ENCODE measurements at regions not wholly inside any gene's neighbourhood (a gene's known extent, or its start where the extent isn't known, plus 50 kb on each side); places are given as distances from the start of the nearest gene placed in this dataset.
"Not testable (repeated sequence)": the region's sequence is repeated elsewhere in the genome, so short reads cannot be mapped to it uniquely, and the experiment has no call there.

DNA sequence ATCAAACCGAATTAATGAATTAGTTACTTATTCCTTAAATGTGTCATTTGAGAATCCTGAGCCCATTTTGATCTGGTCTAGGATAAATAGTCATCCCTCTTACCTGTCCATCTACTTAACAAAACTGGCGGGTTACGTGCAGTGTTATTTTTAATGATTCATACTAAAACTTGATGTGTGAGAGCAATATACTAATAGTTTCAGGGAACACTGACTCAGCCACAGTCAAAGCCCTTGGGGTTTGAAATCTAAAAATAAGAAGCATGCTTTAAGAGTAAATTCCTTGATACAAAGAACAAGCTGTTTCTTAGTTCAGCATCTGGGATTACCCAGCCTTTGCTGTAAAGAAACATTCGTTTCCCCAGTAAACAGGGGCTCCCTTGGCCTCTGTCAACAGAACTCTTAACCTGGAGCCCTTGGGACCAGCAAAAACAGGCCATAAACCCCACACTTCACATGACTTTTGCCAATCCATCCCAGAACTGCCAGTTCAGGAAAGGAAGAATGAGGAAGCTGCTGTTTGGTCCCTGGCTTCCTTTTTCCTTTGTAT, 370.6 kb upstream of the IGFBP3 start:
- DNase-seq (ENCODE audit: low read depth), result no peak

DNA sequence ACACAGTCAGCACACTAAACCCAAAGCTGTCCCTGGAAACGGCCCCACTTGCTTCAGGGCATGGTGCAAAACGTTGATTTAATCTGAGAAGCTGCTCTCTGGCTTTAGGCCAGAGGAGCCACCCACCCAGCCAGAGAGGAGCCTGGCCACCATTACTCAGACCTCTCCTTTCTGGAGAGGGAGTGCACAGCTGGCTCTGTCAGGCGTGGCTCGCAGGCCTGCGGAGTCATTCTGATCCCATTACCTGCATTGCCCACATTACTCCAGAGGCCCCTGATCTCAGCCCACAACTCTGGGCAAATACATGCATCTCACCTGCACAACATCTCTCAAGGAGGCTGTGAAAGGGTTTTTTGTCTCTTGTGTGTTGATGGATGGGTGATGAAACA, 370.0 kb upstream of the IGFBP3 start:
- DNase-seq (ENCODE audit: low read depth), result no peak

DNA sequence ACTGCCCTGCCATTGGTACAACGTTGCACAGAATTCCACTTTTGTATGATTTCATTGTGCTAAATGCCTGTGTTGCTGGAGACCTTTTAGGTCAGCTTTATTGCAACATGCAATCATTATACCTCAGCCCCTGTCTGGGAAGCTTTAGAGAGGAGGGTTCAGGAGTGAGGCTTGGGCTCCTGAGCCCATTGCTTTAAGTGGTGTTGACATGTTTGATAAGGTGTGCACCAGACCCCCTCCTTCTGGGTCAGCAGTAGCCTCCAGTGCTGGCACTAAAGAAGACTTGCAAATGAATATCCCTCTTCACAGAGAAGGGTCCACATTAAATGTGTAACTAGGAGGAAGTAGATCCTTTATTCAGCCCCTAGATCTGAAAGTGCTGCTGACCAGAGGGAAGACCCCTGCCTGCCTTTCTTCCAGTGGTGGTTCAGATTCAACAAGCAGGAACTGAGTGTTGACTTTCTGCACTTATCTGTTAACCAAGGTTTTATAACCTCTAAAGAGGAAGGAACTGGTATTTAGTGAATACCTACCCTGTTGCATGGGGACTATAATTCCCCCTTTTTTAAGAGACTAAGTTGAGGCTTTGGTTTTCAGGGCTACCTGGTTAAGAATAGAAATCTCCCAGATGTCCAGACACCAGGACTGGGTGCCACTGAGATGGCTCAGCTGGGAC, 369.4 kb upstream of the IGFBP3 start:
- DNase-seq (ENCODE audit: low read depth), result no peak

DNA sequence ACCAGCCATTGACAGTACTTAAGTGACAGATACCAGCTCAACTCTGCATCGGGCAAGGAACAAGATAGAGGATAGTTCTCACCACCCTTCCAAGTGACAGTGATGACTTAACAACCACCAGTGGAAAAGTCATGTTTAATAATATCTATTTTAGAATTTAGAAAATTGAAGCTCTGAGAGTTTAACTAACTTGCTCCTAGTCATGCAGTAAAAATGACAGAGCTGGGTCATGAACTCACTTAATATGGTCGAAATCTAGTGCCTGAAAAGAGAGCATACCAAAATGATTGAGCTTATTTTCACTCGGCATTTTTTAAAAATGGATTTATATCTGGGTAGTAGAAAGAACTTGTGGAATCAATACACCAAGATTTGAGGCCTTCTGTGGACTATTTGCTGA, 367.8 kb upstream of the IGFBP3 start:
- DNase-seq (ENCODE audit: low read depth), result no peak

DNA sequence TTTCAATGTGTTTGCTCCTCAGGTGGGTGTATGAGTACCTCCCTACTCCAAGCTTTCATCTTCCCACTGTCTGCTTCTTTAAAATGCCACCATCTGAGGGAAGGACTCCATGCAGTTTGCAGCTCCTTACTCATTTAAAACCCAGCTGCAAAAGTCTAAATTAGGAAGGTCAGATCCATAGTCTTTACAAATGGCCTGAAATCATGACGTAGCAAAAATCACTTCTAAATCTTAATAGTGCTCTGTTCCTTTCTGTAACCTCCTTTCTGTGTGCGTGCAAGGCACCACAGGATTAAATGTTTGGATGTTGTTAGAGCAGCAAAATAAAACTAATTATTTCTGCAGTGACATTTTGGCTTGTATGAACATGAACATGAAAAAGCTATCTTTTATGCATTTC, 366.9 kb upstream of the IGFBP3 start:
- DNase-seq (ENCODE audit: low read depth), result no peak

DNA sequence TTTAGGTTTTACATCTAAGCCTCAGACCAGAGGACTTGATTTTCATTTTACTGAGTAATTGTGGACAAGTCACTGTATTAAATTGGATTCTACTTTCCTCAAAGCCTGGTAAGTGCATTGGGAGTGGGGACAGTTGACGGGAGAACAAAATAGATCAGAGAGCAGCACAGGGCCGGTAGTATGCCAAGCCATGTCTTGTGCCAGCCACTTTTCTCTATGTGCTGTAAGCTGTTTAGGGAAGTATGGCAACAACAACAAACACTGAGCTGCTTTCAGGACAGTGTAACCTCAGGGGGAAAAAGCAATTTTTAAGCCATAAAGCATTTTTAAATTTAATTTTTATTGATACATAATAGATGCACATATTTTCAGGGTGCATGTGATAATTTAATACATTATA, 365.9 kb upstream of the IGFBP3 start:
- DNase-seq (ENCODE audit: low read depth), result no peak

DNA sequence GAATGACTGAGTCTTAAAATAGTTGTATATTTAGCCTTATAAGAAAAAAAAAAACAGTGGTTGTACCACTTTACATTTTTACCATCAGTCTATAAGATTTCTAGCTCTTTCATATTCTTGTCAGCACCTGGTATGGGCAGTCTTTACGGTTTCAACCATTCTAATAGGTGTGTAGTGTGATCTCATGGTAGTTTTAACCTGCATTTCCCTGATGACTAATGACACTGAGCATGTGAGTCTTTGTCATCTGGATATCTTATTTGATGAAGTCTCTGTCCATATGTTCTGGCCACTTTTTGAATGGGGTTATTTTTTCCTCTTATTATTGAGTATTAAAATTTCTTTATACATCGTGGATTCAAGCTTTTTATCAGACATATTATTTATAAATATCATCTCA, 365.3 kb upstream of the IGFBP3 start:
- no peak for DNase-seq (ENCODE audit: low read depth)

DNA sequence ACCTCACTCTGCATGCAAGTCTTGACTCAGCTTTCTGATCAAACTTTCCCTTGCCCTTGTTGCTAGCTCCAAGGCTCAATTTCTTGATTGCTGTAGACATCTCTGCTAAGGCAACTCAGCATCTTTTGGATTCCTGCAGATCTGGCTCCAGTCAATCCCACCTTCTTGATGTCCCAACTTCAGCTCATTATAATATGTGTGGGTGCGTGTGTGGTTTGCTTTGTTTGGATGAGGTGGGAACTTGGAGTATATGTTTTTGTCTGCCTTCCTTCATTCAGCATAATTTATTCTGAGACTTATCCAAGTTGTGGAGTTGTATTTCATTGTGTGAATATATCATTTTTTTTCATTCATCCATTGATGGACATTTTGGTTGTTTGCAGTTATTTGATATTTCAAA, 364.8 kb upstream of the IGFBP3 start:
- no peak for DNase-seq (ENCODE audit: low read depth)

DNA sequence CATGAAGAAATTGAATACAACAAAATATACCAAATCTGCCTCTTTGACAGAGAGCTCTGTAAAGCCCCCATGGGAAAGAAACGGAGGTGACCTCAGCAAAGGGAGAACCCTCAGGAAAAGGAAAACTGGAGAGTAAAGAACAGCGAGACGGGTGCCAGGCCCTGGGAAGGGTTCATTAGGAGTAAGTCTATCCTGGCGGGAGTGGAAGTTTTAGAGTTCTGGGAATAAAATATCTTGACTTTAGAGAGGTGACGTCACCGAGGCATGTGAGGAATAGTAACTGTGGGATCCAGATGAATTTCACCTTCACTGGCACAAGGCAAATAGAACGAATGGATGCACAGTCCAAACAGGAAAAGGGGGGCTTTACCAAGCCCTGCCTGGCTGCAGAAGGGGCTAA, 362.8 kb upstream of the IGFBP3 start:
- DNase-seq (ENCODE audit: low read depth), result no peak

DNA sequence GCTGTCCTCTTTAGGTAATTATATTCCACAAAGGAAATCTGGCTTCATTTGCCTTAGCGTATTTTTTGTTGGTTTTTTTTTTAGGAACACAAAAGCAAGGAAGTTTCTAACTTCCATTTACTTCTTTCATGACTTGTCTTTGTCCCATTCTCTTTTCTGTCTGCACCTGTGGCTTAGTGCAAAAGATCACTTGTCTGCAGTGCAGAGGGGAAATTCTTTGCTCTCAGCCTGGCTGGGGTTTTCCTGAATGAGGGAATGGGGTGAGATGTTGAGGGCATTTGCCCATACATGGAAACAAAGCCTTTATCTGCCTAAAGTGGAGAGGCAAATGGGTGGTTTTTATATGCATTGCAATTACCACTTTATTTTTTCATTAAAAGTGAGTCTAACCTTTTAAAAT, 361.1 kb upstream of the IGFBP3 start:
- no peak for DNase-seq (ENCODE audit: low read depth)

DNA sequence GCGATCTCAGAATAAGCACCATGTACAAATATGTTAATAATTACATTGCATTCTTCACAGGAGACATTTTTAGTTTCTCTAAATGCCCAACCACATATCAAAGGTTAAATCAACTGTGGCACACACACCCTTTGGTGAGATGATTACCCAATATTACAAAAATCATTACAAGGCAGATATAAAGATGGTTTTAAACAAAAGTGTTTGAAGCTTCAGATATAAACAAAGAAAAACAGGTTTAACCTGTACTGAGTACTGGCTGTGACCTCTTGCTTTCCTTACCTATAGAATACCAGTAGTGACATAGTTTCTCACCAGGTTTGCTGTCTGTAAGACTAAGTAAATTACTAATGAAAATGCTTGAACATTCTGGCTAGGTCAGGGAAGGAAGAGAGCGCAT, 360.0 kb upstream of the IGFBP3 start:
- no peak for DNase-seq (ENCODE audit: low read depth)

DNA sequence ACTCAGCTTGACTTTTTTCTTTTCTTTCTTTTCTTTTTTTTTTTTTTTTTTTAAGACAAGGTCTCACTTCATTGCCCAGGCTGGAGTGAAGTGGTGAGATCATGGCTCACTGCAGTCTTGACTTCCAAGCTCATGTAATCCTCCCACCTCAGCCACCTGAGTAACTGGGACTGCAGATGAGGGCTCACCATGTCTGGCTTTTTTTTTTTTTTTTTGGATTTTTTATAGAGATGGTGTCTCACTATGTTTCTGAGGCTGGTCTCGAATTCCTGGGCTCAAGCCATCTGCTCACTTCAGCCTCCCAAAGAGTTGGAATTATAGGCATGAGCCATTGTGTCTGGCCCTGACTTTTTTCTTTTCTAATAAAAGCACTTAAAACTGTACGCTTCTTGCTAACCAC, 358.2 kb upstream of the IGFBP3 start:
- DNase-seq (ENCODE audit: low read depth), result no peak

DNA sequence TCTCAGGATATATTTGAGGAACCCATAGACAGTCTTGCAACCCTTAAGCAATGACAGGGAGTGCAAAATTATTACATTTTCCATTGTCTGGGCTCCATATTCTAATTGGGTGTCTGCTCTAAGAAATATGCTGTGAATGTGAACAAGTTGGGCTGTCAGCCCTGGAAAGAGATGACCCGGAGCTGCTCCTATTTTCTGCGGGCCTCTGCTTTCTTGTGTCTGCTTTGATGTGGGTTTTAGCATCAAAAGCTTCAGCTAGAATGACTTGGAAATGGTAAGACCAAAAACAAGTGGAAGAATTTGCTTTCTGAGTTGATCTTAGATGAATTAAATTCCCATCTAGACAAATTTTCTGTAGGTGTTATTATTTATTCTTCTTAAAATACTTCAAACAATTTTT, 343.6 kb upstream of the IGFBP3 start:
- no peak for DNase-seq (ENCODE audit: low read depth)

DNA sequence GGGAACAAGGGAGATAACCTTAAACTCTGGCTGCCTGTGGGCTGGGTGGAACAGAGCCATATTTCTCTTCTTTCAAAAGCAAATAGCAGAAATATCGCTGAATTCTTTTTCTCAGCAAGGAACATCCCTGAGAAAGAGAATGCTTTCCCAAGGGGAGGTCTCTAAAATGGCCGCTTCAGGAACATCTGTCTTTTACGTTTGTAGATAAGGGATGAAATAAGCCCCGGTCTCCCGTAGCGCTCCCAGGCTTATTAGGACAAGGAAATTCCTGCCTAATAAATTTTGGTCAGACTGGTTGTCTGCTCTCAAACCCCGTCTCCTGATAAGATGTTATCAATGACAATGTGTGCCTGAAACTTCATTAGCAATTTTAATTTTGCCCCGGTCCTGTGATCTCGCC, 340.6 kb upstream of the IGFBP3 start:
- DNase-seq (ENCODE audit: low read depth), result not testable (repeated sequence)

DNA sequence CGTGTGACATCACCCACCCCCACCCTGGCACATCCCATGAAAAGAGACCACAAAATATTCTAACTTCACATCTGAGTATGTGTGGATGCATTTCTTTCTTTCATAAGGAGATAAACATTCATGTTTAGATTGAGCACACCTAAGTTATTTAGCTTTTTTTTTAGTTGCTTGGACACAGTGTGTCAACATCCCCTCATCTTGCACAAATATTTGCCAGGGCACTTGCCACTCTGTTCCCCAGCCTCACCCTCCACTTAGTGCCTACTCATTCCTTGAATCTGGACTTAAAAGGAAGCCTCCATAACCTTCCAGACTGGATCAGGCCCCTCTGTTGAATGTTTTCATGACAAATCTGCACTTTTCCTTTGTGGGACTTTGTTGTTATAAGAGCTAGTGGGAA, 338.9 kb upstream of the IGFBP3 start:
- no peak for DNase-seq (ENCODE audit: low read depth)

DNA sequence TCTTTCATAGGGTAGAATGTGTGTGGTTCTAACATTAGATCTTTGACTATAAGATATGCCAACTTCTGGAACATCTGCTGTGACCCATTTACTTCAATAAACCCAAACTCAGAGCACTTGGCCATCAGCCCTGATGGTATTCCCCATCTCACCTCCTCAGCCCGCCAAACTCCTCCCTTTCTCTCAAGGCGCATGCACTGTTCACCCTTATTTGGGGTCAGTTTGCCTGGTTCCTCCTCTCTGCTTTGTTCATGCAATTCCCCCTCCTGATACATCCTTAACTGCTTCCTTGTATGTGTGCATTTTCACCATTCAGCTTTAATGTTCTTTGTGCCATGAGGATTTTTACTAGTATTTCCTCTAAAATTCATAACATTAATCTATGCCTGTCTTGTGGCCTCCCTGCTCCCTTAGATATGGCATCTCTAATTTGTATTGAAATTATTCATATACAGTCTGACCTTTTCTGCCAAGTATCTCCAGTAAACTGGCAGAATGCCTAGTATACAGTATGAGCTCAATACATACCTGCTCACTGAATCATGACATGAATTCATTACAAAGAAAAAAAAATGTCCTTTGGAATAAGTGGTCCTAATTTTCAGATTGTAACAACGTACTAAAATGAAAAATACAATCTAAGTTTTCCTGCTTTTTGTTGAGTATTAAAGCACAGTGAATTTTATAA, 336.8 kb upstream of the IGFBP3 start:
- no peak for DNase-seq (ENCODE audit: low read depth)

DNA sequence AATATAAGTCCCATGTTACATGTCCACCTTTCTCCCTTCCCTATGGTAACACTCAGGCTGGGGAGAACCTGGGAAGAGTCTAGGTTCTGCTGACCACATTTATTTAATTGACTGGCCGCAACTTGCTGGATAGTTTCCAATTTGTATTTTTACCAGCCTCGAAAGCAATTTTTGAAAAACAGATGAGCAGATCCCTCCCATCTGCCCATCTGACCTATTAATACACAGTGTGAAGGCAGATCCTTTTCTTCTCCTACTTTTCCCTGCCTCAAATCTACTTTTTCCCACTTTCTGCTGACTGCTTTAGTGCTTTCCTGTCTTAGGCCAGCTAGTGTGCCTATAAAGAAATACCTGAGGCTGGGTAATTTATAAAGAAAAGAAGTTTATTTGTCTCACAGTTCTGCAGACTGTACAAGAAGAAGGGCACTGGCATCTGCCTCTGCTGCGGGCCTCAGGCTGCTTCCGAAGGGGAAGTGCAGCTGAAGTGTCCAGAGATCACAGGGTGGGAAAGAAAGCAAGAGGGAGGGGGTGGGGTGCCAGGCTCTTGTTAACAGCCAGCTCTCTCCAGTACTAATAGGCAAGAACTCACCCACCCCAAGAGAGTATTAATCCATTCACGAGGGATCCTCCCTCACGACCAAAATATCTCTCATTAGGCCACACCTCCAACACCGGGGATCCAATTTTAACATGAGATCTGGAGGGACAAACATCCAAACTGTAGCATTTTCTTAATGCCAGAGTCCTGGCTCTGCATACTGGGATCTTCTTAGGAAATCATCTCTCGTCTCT, 336.0 kb upstream of the IGFBP3 start:
- no peak for DNase-seq (ENCODE audit: low read depth)

DNA sequence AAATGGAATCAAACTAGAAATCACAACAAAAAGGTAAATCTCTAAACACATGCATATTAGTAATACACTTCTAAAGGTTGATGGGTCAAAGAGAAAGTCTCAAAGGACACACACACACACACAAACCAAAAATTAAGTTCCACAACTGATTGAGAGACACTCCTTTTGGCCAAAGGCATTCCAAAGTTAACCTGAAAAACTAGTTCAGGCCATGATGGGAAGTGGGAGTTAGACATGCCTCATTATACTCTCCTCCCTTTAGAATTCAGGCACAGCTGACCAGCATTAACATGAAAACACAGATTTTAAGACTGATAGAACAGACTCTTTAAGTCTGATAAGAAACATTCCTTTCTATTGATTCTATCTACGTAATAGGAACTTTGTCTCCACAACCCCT, 332.4 kb upstream of the IGFBP3 start:
- no peak for DNase-seq (ENCODE audit: low read depth)

DNA sequence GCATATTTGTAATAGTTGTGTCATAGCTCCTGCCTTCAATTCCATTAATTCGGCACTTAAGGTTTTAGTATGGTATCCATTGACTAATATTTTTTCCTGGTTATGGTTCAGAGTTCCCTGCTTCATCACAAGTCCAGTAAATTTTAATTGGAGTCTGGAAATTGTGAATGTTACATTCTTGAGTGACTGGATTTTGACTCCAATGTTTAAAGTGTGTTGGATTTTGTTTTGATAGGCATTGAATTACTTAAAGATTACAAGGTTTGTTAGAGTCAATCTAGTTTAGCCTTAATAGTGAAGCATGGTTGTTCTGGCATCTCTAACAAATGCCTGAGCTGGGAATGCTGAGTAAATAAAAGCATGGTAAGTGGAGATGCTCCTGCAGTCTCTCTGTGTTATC, 326.6 kb upstream of the IGFBP3 start:
- DNase-seq (ENCODE audit: low read depth), result no peak

DNA sequence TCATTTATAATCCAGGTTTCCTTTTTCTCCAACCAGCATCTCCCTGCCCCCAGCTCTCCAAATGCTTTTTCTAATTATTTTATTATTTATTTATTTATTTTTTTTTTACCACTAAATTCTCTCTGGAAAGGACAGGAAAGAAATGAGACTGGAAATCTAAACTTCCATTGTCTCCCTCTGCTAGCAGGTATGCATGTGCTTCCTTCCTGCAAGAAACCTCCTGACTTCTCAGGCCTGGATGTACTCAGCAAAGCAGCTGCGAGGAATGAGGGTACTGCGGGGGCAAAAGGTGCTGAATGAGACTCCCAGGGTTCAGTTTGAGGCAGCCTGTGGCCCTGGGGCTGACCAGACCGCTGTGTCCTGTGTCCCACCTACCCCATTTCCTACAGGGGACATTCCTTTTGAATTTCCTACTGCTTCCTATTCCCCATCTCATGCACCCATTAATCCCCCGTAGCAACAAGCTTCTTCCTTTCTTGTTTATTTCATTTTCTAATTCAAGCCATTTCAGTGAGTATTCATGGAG, 324.6 kb upstream of the IGFBP3 start:
- no peak for DNase-seq (ENCODE audit: low read depth)

DNA sequence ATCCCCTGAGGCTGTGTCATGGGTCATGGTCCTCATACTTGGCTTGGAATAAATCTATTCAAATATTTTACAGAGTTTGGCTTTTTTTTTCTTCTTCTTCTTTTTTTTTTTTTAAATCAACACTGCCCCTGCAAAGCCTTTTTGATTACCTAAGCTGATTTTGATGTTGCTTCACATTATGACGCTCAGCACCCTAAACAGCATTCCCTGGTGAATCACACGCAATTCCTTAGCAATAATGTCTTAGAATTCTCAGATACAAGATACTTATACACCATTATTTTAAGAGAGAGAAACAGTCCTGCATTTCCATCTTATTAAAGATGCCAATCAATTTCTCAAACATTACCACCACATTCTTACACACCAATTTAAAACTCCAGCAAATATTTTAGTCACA, 323.7 kb upstream of the IGFBP3 start:
- DNase-seq (ENCODE audit: low read depth), result no peak

DNA sequence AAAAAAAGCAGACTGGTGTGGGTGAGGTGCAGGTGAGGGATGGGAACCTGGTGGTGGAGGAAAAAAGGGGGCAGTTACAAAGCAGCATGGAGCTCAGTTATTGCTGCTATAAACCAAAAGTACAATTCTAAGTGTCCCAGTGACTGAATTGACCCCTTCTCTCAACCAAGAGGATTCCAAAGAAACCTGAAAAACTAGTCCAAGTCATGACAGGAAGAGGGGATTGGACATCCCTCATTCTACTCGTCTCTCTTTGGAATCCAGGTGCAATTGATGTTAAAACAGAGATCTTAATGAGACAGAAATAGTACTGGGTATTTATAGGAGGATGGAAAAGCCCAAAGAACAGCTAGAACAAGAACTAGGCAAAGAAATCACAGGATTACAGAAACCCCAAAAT, 322.3 kb upstream of the IGFBP3 start:
- no peak for DNase-seq (ENCODE audit: low read depth)

DNA sequence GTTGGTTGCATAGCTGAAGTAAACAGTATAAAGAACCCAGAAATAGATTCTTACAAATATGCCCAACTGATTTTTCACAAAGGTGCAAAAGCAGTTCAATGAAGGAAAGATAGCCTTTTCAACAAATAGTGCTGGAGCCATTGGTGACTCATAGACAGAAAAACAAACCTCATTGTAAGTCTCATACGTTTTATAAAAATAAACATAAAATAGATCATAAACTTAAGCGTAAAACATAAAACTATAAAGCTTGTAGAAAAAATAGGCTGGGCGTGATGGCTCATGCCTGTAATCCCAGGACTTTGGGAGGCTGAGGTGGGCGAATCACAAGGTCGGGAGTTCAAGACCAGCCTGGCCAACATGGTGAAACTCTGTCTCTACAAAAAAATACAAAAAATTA, 318.8 kb upstream of the IGFBP3 start:
- DNase-seq (ENCODE audit: low read depth), result no peak
